ENCODE measurements at regions not wholly inside any gene's neighbourhood (a gene's known extent, or its start where the extent isn't known, plus 50 kb on each side); places are given as distances from the start of the nearest gene placed in this dataset.

GRCh38 chr13:61002686-61003085 lies 413.0 kb downstream of the PCDH20 start:
- TF ChIP-seq, protein P1, sequence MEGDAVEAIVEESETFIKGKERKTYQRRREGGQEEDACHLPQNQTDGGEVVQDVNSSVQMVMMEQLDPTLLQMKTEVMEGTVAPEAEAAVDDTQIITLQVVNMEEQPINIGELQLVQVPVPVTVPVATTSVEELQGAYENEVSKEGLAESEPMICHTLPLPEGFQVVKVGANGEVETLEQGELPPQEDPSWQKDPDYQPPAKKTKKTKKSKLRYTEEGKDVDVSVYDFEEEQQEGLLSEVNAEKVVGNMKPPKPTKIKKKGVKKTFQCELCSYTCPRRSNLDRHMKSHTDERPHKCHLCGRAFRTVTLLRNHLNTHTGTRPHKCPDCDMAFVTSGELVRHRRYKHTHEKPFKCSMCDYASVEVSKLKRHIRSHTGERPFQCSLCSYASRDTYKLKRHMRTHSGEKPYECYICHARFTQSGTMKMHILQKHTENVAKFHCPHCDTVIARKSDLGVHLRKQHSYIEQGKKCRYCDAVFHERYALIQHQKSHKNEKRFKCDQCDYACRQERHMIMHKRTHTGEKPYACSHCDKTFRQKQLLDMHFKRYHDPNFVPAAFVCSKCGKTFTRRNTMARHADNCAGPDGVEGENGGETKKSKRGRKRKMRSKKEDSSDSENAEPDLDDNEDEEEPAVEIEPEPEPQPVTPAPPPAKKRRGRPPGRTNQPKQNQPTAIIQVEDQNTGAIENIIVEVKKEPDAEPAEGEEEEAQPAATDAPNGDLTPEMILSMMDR (IDR thresholded peaks at IDR 0.05 in 4 of 5, conservative IDR thresholded peaks at IDR 0.05 in 1 of 5), result no peak
- TF ChIP-seq POLR2A (IDR thresholded peaks at IDR 0.05), result no peak

Measured in gastrocnemius medialis (tissue), 4 donors.